HG03196 (cell line): ENCODE measurements at regions not wholly inside any gene's neighbourhood (a gene's known extent, or its start where the extent isn't known, plus 50 kb on each side); places are given as distances from the start of the nearest gene placed in this dataset.

Experiments
- ATAC-seq: cut with Tn5 transposase; IDR thresholded peaks from one replicate; pipeline ENCODE4 v1.9.1; 2021; ENCODE audit not compliant: unreplicated experiment

GRCh38 chr1:99152132-99152531 lies 112.2 kb upstream of the PLPPR4 start:
- no peak for ATAC-seq

DNA sequence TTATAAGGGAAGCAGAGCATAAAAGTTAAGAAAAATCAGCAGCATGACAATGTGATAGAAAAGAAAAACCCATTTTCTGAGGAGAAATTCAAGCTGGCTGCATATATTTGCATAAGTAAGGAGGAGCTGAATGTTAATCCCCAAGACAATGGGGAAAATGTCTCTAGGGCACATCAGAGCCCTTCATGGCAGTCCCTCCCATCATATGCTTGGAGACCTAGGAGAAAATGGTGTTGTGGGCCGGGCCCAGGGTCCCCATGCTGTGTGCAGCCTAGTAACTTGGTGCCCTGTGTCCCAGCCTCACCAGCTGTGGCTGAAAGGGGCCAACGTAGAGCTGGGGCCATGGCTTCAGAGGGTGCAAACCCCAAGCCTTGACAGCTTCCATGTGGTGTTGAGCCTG lies 100.6 kb upstream of the PLPPR4 start:
- ATAC-seq, result no peak

DNA sequence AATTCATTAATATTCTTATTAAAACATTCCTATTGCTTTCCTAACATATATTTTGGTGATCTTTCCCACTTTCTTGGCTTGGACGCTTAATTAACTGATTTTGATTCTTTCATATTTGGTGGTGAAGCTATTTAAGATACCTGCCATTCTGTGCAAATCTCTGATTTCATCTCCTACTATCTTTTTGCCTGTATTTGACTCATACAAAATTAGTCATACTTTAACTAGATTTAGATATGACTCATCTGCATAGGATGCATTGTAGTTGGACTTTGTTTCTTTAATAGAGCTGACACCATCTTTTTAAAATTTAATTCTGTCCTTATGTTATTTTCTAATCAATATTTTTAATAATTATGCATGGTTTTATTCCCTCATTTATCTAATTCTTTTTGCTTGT lies 93.8 kb upstream of the PLPPR4 start:
- no peak for ATAC-seq

DNA sequence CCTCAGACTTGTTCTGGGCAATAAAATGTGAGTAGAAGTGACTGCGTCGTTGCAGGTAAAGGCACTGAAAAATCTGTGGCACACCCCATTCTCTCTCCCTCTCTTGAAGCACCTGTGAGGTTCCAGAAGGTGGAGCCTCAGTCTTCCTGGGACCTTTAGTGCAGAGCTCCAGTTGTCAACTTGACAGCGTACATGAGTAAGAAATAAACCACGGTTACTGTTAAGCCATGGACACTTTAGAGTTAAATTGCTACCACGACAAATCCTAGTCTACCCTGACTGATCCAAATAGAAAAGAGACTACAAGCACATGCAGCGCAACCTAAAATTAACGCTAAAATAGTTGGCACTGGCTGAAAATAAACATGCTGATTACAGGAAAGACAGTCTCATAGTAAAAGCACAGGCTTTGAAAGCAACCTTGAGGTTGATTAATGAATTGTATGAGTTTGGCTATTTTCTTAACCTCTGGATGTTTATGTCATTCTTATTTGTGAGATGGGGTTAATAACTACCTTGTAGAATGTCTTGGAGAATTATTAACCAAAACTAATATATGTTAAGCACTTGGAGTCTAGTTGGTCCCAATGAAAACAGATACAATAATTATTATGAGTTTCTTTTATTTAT lies 93.0 kb upstream of the PLPPR4 start:
- ATAC-seq, result no peak

- ATAC-seq, result no peak
Observed at GRCh38 chr1:99173282-99173681, 91.0 kb upstream of the PLPPR4 start.

- ATAC-seq, result no peak
Observed at GRCh38 chr1:99173900-99174299, 90.4 kb upstream of the PLPPR4 start.

DNA sequence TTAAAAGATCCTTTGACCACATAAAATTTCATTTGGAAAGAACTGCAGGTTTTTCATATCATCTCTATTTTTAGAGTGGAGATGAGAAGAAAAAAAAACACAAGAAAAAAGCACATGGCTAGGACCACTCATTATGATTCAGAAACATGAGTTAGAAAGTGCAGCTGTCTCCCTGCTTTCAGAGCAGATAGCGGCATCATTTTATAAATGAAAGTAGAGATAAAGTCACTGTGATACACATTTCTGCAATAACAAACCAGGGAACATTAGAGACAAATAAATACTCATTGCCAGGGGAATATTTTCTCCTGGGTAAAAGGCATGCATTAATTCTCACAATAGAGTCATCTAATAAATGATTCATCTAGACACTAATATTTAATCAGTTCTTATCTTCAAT lies 87.5 kb upstream of the PLPPR4 start:
- ATAC-seq, result no peak

DNA sequence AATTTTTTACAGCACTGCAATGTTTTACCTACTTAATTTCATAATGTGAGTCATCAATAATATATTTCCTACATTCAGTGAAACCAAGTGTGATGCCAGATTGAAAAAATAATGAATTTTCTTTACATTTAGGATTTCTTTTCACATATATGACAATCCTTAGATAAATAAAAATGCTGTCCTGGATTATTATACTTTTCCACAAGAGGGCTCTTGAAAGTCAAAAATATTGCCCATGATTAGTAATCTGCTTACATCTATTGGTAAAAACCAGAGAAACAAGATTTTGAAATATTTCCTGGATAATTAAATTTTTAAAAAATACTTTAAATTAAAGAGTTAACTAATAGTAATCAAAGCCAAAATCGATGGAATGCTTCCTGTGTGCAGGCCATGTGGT lies 86.8 kb upstream of the PLPPR4 start:
- ATAC-seq, result no peak

GRCh38 chr1:99180343-99180808 lies 83.9 kb upstream of the PLPPR4 start:
- ATAC-seq, result peak; percentile 98

- ATAC-seq, result no peak
Observed at GRCh38 chr1:99180915-99181314, 83.4 kb upstream of the PLPPR4 start.

DNA sequence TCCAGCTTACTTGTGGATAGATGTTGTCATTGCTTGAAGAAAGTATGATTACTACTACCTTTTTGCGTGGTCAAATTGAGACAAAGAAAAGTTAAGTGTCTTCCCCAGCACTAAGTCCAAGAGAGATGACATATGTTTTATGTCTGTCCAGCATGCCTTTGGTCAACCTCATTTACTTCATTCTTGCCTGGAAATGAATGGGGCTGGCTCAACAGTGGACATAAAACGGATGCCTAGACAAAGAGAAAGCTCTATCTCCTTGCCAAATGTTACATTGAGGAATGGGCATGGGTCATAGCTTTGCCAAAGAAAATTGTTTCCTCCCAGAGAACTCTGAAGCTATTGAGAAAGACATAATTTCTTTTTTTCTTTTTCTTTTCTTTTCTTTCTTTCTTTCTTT lies 82.4 kb upstream of the PLPPR4 start:
- ATAC-seq, result no peak

- ATAC-seq, result no peak
Observed at GRCh38 chr1:99185196-99185595, 79.1 kb upstream of the PLPPR4 start.

DNA sequence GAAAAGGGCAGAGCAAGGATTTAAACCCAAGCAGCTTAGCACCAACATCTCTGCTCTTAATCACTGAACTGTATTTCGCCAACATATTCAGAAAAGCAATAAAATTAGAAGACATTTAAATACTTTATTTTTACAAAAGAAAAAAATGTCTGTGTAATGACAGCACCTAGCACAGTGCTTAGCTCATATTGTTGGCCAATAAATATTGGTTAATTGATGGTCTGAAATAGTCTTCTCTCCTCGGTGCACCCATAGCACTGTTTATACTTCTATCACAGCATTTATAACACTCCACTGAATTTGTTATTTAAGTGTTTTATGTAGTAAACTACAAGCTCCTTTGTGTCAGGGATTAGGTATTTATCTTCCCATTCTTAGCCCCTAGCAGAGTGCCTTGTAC lies 70.9 kb upstream of the PLPPR4 start:
- no peak for ATAC-seq

- ATAC-seq, result no peak
Observed at GRCh38 chr1:99198393-99198792, 65.9 kb upstream of the PLPPR4 start.

DNA sequence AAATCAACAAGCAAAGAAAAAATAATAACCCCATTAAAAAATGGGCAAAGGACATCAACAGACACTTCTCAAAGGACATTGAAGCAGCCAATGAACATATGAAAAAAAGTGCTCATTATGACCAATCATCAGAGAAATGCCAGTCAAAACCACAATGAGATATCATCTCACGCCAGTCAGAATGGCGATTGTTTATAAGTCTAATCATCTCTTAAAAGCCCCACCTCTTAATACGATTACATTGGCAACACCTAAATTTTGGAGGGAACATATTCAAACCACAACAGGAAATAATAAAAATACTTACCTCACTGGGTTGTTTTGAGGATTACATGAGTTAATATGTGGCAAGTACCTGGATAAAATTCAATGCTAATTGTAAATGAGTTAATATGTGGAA lies 57.1 kb upstream of the PLPPR4 start:
- no peak for ATAC-seq
